NCI-H69 (cell line): ENCODE measurements at regions not wholly inside any gene's neighbourhood (a gene's known extent, or its start where the extent isn't known, plus 50 kb on each side); places are given as distances from the start of the nearest gene placed in this dataset.
A peak's percentile ranks its signal among the peaks of the same experiment; 100 is the strongest.

ENCODE experiments used
- DNase-seq: peaks from one replicate; lab custom pipeline; 2025; lab: John Stamatoyannopoulos, UW

DNA sequence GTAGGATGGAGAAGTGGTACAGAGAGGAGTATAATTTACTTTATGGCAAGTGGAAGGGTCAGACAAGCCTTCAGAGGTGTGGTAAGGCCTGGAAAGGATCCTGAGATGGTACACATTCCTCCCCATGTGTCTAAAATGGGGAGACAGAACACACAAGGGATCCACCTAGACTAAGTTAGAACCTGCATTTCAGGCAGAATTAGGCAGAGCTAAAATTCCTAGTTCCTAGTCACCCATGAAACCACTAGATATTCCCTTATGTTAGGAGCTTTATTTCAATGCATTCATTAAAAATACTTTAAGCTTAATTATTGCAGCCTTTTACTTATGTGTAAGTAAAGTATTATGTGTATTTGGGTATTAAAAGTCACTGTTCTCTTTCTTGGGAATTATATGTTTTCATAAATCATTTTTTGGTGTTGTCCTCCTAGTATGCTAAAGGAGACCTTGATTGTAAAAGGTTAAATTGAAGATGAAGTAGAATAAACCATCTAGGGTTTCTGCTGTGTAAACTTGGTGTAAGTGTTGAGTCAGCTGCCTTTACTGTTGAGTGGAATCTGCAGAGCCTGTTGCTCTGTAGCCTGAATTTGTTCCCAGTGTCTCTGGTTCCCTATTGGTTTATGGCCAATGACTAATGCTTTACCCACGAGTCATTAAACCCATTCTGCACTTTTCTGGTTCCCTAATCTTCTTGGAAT, 423.2 kb downstream of the ATP23 start:
- DNase-seq: peak; percentile 18

GRCh38 chr12:58365087-58365390, 423.7 kb downstream of the ATP23 start:
- DNase-seq: no peak

GRCh38 chr12:58367041-58367440, 425.7 kb downstream of the ATP23 start:
- DNase-seq: no peak

DNA sequence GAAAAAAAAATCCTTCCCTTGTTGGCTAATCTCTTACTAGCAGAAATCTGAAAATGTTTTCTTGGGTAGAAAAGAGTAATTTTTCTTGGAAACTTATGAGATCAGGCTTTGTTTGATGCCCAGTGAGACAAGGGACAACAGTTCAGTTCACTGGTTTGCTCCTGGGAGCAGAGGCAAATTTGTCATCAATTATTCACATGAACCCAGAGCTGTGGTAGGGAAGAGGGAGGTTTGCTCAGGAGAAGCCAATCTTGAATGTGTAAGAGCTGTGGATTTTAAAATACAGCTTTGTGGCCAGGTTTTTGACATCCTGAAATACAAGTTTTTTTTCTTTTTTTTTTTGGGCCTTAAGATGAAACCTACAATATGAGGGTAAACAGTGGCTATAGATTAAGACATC, 426.6 kb downstream of the ATP23 start:
- no peak for DNase-seq

GRCh38 chr12:58369576-58369975, 428.2 kb downstream of the ATP23 start:
- no peak for DNase-seq

GRCh38 chr12:58372298-58372697, 430.9 kb downstream of the ATP23 start:
- no peak for DNase-seq

GRCh38 chr12:58378028-58378427, 436.7 kb downstream of the ATP23 start:
- DNase-seq: no peak

GRCh38 chr12:58381546-58381945, 440.2 kb downstream of the ATP23 start:
- DNase-seq: no peak

- no peak for DNase-seq
These were observed 442.8 kb downstream of the ATP23 start for GRCh38 chr12:58384196-58384595.

DNA sequence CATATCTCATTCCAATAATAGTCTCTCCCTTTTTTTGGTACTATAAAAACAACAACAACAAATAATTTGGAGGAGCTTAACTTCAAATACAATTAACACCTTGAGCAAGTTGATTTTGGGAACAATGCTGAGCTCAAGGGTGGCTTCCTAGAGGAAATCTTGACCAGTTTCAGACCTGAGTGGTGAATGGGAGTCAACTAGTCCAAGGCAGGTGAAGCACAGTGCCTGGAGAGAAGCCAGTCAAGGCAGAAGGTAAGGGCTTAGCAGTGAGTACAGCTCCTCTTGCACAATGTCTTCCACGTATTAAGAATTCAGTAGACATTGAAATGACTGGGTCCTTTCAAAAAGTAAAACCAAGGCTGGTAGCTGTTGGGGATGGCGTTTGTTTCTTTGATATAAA, 444.8 kb downstream of the ATP23 start:
- DNase-seq: no peak

- DNase-seq: no peak
These were observed 445.8 kb downstream of the ATP23 start for GRCh38 chr12:58387199-58387598.

GRCh38 chr12:58388261-58388660, 446.9 kb downstream of the ATP23 start:
- no peak for DNase-seq

DNA sequence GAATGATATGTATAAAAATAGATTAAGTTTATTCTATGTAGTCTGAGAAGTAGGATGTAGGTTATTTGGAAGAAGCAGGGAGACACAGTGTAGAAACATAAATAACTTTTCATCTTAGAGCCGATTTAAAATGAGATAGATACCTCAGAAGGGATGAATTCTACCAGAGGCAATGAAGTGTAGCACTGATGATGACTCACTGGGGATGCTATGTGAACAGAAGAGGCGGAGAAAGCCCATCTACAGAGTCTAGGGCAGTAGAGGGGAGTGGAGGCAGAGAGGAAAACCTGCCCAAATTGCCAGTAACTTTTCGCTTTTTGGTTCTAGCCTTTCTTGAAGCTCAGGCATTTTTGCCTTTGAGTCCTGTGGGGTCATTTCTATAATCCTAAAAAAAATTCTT, 451.8 kb downstream of the ATP23 start:
- DNase-seq: no peak

DNA sequence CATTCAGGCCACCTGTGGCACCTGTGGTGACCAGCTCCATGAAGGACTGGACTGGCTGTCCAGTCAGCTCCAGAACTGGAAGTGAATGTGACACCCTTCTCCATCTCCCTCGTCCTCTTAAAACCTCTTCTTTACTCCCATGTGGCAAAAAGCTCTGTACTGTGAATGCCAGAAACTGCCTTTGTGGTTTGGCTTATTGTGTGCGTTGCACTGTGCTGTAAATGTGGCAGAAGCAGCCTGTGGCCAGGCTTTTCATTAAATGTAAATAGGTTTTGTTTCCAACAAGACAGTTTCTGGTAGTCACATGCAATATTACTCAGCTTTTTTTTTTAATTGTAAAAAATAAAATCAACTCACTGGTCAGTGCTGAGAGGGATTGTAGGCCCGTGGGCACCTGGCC, 453.7 kb downstream of the ATP23 start:
- no peak for DNase-seq

DNA sequence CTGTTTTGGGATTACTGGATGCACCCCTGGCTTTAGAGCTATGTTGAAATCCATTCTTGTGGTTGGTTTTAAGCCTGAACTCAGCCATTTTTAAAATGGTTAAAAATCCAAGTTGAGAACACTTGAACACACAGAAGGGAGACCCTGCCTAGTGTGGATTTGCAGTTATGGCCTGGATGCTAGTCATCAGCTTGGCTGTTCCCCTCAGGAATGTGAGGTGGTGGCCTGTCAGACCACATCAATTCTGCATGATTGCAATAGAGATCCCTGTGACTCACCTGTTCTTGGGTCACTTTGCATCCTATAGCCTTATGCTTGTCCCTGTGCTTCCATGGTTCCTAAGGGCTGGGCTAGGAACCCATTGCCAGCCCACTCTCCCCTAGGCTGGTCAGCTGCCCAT, 454.1 kb downstream of the ATP23 start:
- DNase-seq: no peak

GRCh38 chr12:58396239-58396638, 454.9 kb downstream of the ATP23 start:
- no peak for DNase-seq

GRCh38 chr12:58405363-58405762, 464.0 kb downstream of the ATP23 start:
- no peak for DNase-seq

- peak; percentile 14 for DNase-seq
These were observed 467.1 kb downstream of the ATP23 start for GRCh38 chr12:58408516-58408915.

DNA sequence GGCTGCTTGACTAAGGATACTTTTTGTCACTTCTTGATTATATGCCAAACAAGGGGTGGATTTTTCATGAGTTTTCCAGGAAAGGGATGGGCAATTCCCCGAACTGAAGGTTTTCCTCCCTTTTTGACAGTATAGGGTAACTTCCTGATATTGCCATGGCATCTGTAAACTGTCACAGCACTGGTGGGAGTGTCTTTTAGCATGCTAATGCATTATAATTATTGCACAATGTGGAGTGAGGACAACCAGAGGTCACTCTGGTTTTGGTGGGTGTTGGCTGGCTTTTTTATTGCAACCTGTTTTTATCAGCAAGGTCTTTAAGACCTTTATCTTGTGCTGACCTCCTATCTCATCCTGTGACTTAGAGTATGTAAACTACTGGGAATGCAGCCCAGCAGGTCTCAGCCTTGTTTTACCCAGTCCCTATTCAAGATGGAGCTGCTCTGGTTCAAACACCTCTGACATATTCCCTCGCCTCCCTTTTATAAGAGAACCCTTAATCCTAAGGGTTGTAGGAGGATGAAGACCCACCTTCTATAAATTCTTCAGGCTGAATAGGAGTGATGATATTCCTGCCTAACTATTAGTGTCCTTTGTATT, 471.2 kb downstream of the ATP23 start:
- no peak for DNase-seq

- no peak for DNase-seq
These were observed 472.4 kb downstream of the ATP23 start for GRCh38 chr12:58413794-58414193.

DNA sequence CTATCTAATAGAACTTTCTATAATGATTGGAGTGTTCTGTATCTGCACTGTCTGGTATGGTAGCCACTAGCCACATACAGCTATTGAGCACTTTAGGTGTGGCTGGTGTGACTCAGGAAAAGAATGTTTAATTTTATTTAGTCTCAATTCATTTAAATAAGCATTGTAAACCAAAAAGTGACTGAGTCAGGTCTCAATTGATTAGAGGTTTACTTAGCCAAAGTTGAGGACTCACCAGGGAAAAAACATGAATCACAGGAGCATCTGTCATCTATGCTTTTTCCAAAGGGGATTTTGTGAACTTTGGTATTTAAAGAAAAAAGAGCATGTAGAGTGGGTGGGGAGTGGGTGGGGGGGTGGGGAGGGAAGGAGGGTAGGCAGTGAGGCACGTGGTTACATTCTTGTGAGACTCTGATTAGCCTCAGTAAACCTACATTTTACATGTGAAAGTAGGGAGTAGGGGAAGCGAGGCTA, 473.1 kb downstream of the ATP23 start:
- peak; percentile 50 for DNase-seq

DNA sequence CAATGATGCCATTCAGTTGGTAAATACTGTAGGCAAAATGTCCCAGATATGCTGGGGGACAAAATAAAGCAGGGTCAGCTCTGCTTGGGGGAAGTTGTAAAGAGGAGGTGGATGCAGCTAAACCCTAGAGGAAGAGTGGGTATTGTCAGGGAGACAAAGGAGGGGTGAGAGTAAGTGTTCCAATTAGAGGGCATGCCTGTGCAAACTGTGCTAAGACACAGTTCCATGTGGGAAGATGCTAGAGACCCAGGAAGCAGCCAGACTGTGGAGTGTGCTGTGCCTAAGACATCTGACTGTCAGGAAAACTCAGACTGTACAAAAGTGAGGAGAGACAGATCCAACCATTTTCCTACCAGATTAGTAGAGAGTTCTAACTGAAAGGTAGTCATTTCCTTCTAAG, 474.3 kb downstream of the ATP23 start:
- DNase-seq: peak; percentile 63

DNA sequence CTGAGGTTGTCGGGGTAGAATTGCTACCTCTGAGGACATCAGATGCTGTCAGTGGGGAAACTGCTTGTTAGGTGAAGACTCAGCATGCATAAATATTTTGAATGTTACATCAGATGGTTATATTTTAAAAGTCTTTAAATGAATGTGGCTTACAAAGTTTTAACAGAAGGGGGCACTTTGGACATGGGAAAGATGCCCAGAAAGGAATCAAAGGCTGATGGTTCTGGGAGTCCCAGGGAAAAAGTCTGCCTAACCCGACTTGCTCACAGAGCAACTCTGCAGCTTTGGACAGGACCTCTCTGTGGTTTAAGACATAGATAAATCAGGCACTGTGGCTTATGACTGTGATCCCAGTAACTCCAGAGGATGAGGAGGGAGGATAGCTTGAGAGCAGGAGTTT, 474.9 kb downstream of the ATP23 start:
- DNase-seq: peak; percentile 36

DNA sequence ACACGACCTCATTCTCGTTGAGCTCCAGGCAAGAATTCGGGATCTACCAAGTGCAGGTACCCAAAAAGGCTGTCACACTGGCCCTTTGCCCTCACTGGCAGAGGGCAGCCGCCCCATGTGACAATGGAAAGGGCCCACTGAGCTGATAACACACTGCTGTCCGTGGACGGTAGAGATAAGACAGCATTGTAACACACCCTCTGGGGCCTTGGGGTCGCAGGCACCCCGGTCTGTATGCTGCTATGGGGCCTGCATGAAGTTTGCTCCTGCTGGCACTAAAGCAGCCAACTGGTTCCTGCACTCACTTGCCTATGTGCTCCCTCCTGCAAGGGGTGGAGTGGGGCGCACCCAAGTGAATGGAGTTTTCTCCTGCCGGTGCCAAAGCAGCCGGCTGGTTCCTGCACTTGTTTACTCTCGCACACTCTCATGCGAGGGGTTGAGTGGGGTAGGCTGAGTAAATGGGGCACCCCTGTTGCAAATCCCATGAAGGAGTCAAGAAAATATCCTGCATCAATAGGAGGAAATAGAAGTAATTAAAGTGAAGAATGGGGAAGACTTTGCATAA, 477.9 kb downstream of the ATP23 start:
- DNase-seq: no peak
